ENCODE measurements at regions not wholly inside any gene's neighbourhood (a gene's known extent, or its start where the extent isn't known, plus 50 kb on each side); places are given as distances from the start of the nearest gene placed in this dataset.
"Not testable (repeated sequence)": the region's sequence is repeated elsewhere in the genome, so short reads cannot be mapped to it uniquely, and the experiment has no call there.

- DNase-seq = no peak
These were observed 586.0 kb downstream of the EBF1 start for GRCh38 chr5:158513490-158514318.

DNA sequence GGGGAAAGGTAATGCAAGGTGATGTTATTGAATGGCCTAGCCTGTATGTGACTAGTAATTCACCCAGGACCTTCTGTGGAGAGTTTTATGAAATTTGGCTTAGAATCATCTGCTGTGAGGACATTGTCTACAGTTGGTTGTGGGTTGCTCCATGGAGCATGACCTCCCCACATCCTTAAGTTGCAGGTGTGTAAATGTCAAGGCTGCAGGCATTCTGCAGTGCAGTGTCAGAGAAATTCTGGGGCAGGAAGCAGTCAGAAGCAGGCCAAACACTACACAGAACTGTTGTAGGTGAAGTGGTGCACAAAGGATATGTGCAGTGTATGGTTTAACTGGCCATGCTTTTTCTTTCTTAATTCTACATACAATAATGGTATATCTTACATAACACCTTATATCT lies 588.3 kb downstream of the EBF1 start:
- no peak for DNase-seq

DNA sequence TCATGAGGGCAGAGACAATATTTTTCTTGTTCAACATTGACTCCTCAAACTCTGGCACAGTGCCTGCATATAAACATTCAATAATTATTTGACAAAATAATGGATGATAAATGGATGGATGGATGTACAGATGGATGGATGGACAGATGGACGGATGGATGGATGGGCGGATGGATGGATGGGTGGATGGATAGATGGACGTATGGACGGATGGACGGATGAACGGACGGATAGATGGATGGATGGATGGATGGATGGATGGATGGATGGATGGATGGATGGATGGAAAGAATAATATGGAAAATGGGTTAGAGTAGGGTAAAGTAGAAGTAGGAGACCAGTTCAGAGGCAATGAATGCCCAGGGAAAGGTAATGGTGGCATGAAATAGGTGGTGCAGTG lies 589.2 kb downstream of the EBF1 start:
- DNase-seq = no peak

DNA sequence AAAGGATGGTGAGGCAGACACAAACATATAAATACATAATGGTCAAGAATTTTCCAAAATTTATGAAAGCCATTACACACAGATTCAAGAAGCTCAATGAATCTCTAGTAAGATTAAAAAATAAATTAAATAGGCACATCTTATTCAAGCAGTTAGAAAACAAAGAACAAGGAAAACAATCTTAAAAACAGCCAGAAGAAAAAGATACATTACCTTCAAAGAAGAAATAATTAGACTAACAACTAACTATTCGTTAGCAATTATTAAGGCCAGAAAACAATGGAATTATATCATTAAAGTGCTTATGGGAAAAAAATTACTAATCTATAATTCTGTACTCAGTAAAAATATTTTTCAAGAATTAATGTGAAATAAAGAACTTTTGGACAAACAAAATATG lies 593.1 kb downstream of the EBF1 start:
- DNase-seq = no peak

DNA sequence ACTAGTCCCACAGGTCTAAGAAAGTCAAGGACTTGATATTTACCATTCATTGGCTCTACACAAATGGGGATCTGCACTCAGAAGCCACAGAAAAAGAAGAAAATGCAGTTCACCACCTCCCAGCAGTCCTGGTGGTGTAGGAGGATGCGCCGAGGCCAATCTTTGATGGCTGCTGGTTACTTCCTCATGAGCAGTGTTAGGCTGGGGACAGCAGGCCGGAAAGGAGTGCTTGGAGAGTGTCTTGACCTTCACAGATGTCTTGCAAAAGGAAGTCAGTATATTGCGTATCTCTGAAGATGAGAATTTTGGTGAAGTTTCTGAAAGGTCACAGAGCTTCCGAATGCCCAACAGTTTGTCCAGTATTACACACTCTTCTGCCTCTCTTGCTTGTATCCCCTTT lies 597.0 kb downstream of the EBF1 start:
- DNase-seq = no peak

DNA sequence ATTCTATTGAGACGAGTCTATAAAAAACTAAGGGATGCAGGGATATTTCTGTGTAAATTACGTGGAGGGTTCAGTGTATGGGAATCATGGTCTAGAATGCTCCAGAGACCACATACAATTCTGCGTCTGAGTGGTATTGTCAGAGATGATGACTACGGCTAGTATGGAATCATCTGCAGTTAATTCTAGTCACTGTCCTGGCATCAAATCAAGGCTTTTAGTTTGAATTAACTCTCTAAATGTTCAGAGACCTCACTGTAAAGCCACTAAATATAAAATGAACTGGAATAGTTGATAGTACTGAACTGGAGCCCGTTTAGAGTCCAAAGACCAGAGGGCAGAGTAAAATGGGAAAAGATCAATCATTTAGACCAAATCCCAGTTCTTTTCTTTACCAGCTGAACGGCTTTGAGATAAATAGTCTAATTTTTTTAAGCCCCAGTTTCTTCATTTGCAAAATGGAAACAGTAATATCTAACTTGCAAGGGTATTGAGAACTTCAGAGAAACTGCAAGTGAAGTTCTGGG lies 599.8 kb downstream of the EBF1 start:
- DNase-seq = no peak

- no peak for DNase-seq
These were observed 600.4 kb downstream of the EBF1 start for GRCh38 chr5:158499075-158499891.

DNA sequence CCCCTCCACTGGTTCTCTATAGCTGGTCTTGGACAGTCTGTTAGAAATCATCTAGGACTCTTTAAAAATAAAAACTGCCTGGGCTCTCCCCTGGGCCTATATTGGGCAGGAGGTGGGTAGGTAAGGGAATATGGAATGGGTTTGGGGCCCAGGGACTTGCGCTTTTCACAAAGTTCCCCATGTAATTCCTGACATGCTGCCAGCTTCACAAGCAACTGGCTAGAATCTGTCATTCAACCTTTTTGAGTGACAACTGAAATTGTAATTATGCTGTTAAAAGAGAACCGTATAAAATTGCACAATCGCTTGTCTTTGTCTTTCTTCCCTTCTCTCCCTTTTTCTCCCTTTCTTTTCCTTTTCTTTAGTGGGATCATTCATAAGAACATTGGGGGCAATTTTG lies 603.1 kb downstream of the EBF1 start:
- no peak for DNase-seq

- no peak for DNase-seq
These were observed 605.2 kb downstream of the EBF1 start for GRCh38 chr5:158494541-158494940.

DNA sequence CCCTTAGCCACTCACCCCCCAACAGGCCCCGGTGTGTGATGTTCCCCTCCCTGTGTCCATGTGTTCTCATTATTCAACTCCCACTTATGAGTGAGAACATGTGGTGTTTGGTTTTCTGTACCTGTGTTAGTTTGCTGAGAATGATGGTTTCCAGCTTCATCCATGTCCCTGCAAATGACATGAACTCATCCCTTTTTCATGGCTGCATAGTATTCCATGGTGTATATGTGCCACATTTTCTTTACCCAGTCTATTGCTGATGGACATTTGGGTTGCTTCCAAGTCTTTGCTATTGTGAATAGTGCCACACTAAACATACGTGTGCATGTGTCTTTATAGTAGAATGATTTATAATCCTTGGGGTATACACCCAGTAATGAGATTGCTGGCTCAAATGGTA lies 605.7 kb downstream of the EBF1 start:
- not testable (repeated sequence) for DNase-seq

- DNase-seq = no peak
These were observed 606.9 kb downstream of the EBF1 start for GRCh38 chr5:158492841-158493242.

DNA sequence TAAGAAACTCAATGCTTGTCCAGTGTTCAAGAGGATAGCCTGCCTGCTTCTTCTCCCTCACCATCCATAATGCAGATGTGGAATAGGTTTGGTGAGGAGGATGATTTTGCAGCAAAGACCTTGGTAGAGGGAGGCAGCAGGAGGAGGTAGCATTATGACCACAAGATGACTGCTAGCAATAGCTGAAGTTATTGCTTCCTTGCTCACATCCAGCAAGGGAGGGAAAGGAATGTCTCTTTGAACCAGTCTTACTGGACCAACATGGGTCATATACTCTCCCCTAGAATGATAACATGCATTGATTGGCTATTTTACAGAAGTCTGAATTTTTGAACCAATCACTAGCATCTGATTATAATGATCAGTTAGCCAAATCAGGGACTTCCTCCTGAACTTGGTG lies 607.6 kb downstream of the EBF1 start:
- no peak for DNase-seq

DNA sequence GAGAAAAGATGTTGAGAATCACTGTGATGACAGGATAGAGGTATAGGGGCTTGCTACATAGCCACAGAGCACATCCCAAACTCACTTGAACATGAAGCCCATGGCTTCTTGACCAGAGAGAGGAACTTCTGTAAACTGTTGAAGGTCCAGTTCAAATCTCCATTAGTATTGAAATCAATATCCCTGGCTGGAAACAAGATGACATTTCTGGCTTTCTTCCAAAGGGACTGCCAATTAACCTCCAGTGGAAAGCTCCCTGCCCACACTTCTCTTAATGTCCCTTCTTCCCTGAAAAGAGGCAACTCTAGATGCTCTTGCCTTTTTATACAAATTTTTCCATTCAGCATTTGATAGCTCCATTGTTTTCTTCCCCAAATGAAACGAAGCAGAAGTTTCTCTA lies 612.1 kb downstream of the EBF1 start:
- DNase-seq = no peak

- no peak for DNase-seq
These were observed 612.6 kb downstream of the EBF1 start for GRCh38 chr5:158487156-158487555.

- no peak for DNase-seq
These were observed 613.1 kb downstream of the EBF1 start for GRCh38 chr5:158486566-158486965.

- DNase-seq = no peak
These were observed 614.1 kb downstream of the EBF1 start for GRCh38 chr5:158485604-158486081.

- no peak for DNase-seq
These were observed 614.7 kb downstream of the EBF1 start for GRCh38 chr5:158485047-158485446.

DNA sequence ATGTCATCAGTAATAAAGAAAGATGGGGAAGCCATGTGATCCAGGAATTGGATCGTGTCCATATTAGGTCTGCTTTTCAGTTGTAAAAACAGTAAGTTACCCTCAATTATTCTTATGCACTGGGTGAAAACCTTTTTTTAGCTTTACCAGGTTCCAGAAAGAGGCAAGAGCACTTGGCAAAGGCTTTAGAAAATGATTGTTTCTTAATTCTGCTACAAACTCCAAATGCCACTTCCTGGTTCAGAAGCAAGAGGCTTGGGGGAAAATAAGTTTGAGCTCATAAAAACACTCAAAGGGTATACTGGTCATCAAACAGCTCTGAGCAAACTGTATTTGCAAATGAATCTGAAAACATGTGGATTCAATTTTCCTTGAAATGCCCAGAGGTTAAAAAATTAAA lies 615.6 kb downstream of the EBF1 start:
- no peak for DNase-seq

DNA sequence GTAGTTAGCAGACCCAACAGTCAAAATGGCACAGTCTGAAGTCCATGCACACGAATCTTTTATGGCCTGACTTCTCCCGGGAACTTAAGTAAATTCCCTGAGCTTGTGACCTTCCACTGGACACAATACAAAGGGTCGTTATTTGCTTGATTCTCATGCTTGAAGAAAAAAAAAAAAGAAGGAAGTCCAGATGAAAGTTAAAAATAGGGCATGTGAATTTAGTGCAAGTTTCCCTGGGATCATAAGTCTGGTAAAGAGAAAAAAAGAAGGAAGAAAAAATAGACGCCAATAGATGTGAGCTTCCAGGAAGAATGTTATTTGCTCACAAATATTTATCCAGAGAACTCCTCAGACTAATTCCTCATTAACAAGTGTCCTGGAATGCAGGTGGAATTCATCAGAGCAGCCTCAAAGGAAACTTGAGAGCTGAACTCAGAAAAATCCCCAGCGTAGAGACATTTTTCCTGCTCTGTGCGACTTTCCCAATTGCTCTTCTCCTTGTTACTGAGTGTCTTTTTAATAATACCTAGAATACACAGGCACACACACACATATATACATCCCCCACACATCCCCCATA lies 616.3 kb downstream of the EBF1 start:
- no peak for DNase-seq

- no peak for DNase-seq
These were observed 617.6 kb downstream of the EBF1 start for GRCh38 chr5:158482125-158482524.

DNA sequence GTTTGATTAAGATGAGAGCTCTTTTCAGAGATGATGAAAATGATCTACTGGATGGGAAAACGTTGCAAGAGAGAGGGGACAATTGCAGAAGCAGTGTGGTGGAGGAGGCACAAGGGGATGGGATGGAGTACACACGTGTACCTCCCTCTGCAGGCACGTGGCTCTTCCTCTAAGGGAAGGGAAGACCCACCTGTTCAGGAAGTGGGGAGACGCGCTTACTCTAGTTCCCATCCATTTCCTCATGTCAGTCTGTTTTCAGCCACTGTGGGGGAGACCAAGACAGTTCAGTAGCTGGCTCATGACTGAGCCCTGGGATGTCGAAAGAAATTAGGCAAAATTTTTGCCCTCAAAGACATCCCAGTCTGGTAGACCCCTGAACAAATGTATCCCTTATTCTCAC lies 619.2 kb upstream of the CLINT1 start:
- DNase-seq = no peak

- no peak for DNase-seq
These were observed 618.3 kb upstream of the CLINT1 start for GRCh38 chr5:158477214-158477613.

DNA sequence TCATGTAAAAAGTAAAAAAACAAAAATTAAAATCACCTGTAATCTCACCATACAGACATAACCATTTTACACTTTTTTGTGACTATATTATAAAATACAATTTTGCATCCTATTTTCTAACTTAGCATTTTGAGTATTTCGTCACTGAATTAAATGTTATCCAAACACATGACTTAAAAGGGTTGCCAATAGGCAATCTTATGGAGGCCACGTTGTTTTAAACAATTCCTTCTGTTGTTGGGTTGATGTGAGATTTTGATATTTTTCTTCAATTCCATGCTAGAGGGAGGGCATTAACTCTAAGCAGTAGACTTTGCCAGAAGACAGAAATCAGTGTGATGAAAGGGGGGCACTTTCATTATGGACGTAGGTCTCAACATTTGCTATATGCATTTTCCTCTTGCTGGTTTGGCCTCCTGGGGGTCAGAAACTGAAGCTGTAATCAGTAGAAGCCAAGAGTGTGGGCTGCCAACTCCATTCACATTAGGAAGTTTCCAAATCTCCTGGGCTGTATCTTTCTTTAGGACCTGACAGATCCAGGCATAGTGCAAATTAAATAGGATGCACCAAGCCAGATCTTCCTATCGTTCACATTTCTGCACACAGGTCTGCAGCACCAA lies 614.2 kb upstream of the CLINT1 start:
- DNase-seq = no peak

All from activated T-cell treated with anti-CD3 and anti-CD28 coated beads for 4 hours (primary cell).